ENCODE measurements at regions not wholly inside any gene's neighbourhood (a gene's known extent, or its start where the extent isn't known, plus 50 kb on each side); places are given as distances from the start of the nearest gene placed in this dataset.
A peak's percentile ranks its signal among the peaks of the same experiment; 100 is the strongest.

DNA sequence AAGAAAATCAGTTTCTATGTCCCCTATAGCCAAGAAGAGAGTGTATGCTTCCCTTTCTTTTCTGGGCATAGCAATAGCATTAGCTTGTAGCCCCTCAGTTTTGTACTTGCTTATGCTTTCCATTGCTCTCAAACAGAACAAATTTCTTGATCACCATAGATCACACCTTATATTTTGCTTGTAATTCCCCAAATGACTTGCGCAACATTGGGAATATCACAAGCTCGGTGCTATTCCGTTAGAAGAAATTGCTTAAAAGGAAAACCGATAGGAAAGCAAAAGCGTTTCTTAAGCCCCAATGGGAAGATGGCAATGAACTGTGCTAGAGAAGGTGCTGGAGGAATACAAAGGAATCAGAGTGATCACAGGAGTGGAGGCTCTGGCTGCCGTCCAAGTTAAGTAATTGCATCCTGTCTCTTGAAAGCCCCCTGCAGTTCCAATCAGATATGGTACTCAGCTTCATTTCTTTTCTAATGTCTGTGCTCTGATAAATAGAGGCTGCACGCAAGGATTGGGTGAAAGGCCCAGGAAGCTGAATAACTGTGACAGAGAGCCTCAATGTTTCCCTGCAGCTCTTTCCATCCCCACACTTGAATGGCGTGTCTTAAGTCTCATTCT is 182.1 kb upstream of the KIRREL3 start (continued):
- TF ChIP-seq, protein P1, sequence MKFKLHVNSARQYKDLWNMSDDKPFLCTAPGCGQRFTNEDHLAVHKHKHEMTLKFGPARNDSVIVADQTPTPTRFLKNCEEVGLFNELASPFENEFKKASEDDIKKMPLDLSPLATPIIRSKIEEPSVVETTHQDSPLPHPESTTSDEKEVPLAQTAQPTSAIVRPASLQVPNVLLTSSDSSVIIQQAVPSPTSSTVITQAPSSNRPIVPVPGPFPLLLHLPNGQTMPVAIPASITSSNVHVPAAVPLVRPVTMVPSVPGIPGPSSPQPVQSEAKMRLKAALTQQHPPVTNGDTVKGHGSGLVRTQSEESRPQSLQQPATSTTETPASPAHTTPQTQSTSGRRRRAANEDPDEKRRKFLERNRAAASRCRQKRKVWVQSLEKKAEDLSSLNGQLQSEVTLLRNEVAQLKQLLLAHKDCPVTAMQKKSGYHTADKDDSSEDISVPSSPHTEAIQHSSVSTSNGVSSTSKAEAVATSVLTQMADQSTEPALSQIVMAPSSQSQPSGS (CRISPR knock-in tag; IDR thresholded peaks at IDR 0.05; ENCODE audit: borderline replicate concordance, low read depth): no peak
- no peak for TF ChIP-seq IRF2 (CRISPR knock-in tag; IDR thresholded peaks at IDR 0.05; ENCODE audit: borderline replicate concordance, low read depth)
- no peak for TF ChIP-seq ZNF532 (CRISPR knock-in tag; IDR thresholded peaks at IDR 0.05; ENCODE audit: borderline replicate concordance)
- TF ChIP-seq FOXP1 (CRISPR knock-in tag; IDR thresholded peaks at IDR 0.05; ENCODE audit: borderline replicate concordance): no peak
- TF ChIP-seq PRRX2 (CRISPR knock-in tag; IDR thresholded peaks at IDR 0.05): no peak
- TF ChIP-seq, protein P2, sequence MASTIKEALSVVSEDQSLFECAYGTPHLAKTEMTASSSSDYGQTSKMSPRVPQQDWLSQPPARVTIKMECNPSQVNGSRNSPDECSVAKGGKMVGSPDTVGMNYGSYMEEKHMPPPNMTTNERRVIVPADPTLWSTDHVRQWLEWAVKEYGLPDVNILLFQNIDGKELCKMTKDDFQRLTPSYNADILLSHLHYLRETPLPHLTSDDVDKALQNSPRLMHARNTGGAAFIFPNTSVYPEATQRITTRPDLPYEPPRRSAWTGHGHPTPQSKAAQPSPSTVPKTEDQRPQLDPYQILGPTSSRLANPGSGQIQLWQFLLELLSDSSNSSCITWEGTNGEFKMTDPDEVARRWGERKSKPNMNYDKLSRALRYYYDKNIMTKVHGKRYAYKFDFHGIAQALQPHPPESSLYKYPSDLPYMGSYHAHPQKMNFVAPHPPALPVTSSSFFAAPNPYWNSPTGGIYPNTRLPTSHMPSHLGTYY (CRISPR knock-in tag; IDR thresholded peaks at IDR 0.05): no peak
- TF ChIP-seq FOXK1 (CRISPR knock-in tag; IDR thresholded peaks at IDR 0.05): no peak
- no peak for TF ChIP-seq CREM (CRISPR knock-in tag; IDR thresholded peaks at IDR 0.05)
- TF ChIP-seq, protein P3, sequence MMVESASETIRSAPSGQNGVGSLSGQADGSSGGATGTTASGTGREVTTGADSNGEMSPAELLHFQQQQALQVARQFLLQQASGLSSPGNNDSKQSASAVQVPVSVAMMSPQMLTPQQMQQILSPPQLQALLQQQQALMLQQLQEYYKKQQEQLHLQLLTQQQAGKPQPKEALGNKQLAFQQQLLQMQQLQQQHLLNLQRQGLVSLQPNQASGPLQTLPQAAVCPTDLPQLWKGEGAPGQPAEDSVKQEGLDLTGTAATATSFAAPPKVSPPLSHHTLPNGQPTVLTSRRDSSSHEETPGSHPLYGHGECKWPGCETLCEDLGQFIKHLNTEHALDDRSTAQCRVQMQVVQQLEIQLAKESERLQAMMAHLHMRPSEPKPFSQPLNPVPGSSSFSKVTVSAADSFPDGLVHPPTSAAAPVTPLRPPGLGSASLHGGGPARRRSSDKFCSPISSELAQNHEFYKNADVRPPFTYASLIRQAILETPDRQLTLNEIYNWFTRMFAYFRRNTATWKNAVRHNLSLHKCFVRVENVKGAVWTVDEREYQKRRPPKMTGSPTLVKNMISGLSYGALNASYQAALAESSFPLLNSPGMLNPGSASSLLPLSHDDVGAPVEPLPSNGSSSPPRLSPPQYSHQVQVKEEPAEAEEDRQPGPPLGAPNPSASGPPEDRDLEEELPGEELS (CRISPR knock-in tag; IDR thresholded peaks at IDR 0.05): no peak

DNA sequence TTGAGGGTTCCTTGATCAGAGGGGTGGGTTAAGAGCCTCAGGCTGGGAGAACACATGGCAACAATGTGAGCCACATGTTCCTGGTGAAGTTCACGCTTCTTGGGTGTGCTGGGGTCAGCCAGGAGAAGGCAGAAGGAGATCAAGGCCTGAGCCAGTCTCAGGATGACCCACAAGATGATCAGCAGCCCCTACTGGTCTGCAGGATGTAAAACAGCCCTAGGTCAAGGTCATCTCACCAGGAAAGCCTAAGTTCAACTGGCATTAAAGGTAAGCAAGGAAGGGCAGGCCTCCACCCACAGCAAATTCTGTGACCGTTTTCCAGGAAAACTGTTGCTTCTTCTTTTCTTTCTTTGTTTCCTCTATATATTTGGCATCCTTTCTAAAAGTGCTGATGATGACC is 156.7 kb upstream of the KIRREL3 start:
- DNase-seq (ENCODE audit: low spot score): no peak
- Mint-ChIP-seq H3K27ac (no peak overlapping the region), H3K27me3 (ENCODE audit: low read depth) (no peaks in the 10 kb centered on the region), H3K9me3 (no peaks in the 10 kb centered on the region), H3K36me3 (no peaks in the 10 kb centered on the region), H3K4me3 (no peak overlapping the region), H3K4me1 (peaks cover 18% of the 10 kb centered on the region)
- CTCF ChIA-PET: no interaction called here
- ATAC-seq: peak; percentile 59
- TF ChIP-seq USF2 (CRISPR knock-in tag; IDR thresholded peaks at IDR 0.05) (no peak), RELA (CRISPR knock-in tag; IDR thresholded peaks at IDR 0.05; ENCODE audit: borderline replicate concordance) (no peak), ZNF317 (CRISPR knock-in tag; IDR thresholded peaks at IDR 0.05; ENCODE audit: borderline replicate concordance, low read depth) (no peak), NR3C1 (CRISPR knock-in tag; conservative IDR thresholded peaks at IDR 0.05; ENCODE audit: low read depth) (no peak), OVOL2 (CRISPR knock-in tag; IDR thresholded peaks at IDR 0.05; ENCODE audit: borderline replicate concordance) (no peak), PRRX2 (CRISPR knock-in tag; IDR thresholded peaks at IDR 0.05) (no peak), E2F4 (CRISPR knock-in tag; IDR thresholded peaks at IDR 0.05; ENCODE audit: borderline replicate concordance, low read depth) (no peak), JAZF1 (CRISPR knock-in tag; IDR thresholded peaks at IDR 0.05) (no peak), ZNF232 (CRISPR knock-in tag; IDR thresholded peaks at IDR 0.05) (no peak), ZNF281 (CRISPR knock-in tag; IDR thresholded peaks at IDR 0.05) (no peak), TCF7 (CRISPR knock-in tag; IDR thresholded peaks at IDR 0.05; ENCODE audit: low read depth) (no peak), TEAD4 (CRISPR knock-in tag; IDR thresholded peaks at IDR 0.05) (no peak), NFE2L1 (CRISPR knock-in tag; IDR thresholded peaks at IDR 0.05) (no peak)
- POLR2A ChIA-PET: no interaction called here

Data from WTC11 (cell line).